HL-60 (cell line): ENCODE measurements at regions not wholly inside any gene's neighbourhood (a gene's known extent, or its start where the extent isn't known, plus 50 kb on each side); places are given as distances from the start of the nearest gene placed in this dataset.

ENCODE experiments used
- DNase-seq, 2 experiments: peaks; one replicate each; pipeline ENCODE4 v3.0.0-alpha.2; 2010 to 2020; ENCODE audit warnings: low read depth in 1 of 2, low spot score in 1 of 2
- H3K27ac ChIP-seq: fragments of 250-450 bp; sonication (Bioruptor Pico); replicated peaks from 2 replicates; pipeline ENCODE4 v1.5.1; 2020; ENCODE audit warnings: mild to moderate bottlenecking, moderate library complexity
- H3K27me3 ChIP-seq: fragments of 250-450 bp; sonication (Bioruptor Pico); 2 replicates; pipeline ENCODE4 v1.5.1; 2021; ENCODE audit warnings: mild to moderate bottlenecking, moderate library complexity; ENCODE audit not compliant: insufficient read depth, poor library complexity, severe bottlenecking
- H3K4me3 ChIP-seq: replicated peaks from 2 replicates; pipeline ENCODE4 v1.5.1; 2011; ENCODE audit warnings: mild to moderate bottlenecking, control low read depth, low read length; ENCODE audit not compliant: insufficient read depth
- CTCF ChIP-seq: IDR thresholded peaks from one replicate; pipeline ENCODE4 v1.5.1; 2011; ENCODE audit warnings: low read length, control low read depth, inconsistent platforms; ENCODE audit not compliant: insufficient read depth
- GABPA ChIP-seq: IDR thresholded peaks from 2 replicates; pipeline ENCODE4 v1.6.1; 2012; ENCODE audit warnings: low read depth
- POLR2AphosphoS5 ChIP-seq: IDR thresholded peaks from 2 replicates; pipeline ENCODE4 v1.6.1; 2012; ENCODE audit warnings: low read depth
- REST ChIP-seq: IDR thresholded peaks from 2 replicates; pipeline ENCODE4 v1.6.1; 2012; ENCODE audit warnings: low read depth; ENCODE audit not compliant: insufficient replicate concordance
- SPI1 ChIP-seq: IDR thresholded peaks from 2 replicates; pipeline ENCODE4 v1.6.1; 2012; ENCODE audit warnings: low read depth, mild to moderate bottlenecking, borderline replicate concordance

GRCh38 chr1:68352202-68352601, 97.6 kb downstream of the RPE65 start:
- no peaks in the 10 kb centered on the region for H3K27me3 ChIP-seq
- H3K27ac ChIP-seq, result no peak overlapping the region
- TF ChIP-seq GABPA (no peak), SPI1 (no peak), POLR2AphosphoS5 (no peak), CTCF (no peak), REST (no peak)
- DNase-seq, result no peak
- H3K4me3 ChIP-seq, result no peak overlapping the region

- peak; percentile 62 to 82 for DNase-seq
- peak overlapping the region; percentile 26 for H3K27ac ChIP-seq
- no peaks in the 10 kb centered on the region for H3K27me3 ChIP-seq
- no peak overlapping the region for H3K4me3 ChIP-seq
- TF ChIP-seq POLR2AphosphoS5 (no peak), CTCF (no peak), REST (no peak), SPI1 (peak; percentile 68), GABPA (0 out of 2 replicates have a peak, but pooled peaks have one; percentile 27)
Observed at GRCh38 chr1:68347415-68347814, 102.3 kb downstream of the RPE65 start.

- Histone ChIP-seq H3K27ac (no peak overlapping the region), H3K27me3 (no peaks in the 10 kb centered on the region), H3K4me3 (no peak overlapping the region)
- no peak for TF ChIP-seq SPI1
- TF ChIP-seq REST, result no peak
- no peak for TF ChIP-seq GABPA
- no peak for TF ChIP-seq CTCF
- no peak for TF ChIP-seq POLR2AphosphoS5
- DNase-seq, result no peak
Observed at GRCh38 chr1:68346188-68346808, 103.5 kb downstream of the RPE65 start.
